ENCODE measurements at regions not wholly inside any gene's neighbourhood (a gene's known extent, or its start where the extent isn't known, plus 50 kb on each side); places are given as distances from the start of the nearest gene placed in this dataset.

DNA sequence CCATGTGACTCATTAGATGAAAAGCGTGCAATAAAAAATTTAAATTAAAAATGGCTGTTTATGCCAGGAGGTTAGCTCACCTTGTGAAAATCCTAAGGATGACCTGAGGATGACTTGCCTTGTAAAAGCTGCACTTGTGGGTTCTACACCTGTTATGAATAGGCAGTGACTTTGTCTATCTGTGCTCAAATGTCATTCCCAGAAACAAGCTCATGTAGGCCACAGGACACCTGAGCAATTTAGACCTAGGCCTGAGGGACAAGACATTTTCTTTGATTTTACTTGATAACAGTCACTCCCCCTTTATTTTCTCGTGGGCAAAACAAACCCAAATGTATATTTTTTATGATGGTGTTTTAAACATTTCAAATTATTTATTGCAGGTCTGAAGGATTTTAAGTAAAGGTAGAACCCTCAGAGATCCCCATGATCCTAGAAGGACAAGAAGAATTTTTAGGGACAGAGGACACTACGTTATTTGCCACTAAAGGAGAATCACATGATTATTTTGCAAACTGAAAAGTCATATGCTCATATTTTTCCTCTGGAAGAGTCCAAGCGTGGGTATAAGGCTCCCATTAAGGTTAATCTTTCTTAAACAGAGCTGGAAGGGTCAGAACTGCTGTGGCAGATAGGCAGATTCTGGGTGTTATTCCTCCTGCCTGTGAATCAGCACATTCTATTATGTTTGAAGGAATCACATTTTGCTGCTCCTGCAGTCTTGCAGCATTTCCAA is 277.5 kb upstream of the MAN1A1 start:
- Histone ChIP-seq H3K4me3 (ENCODE audit: low read depth, low read length) (no peak overlapping the region), H3K27me3 (ENCODE audit: control insufficient read depth, insufficient read depth, low read length) (no peaks in the 10 kb centered on the region), H3K36me3 (ENCODE audit: control insufficient read depth, insufficient read depth, low read length) (no peaks in the 10 kb centered on the region)
- TF ChIP-seq, protein P1, sequence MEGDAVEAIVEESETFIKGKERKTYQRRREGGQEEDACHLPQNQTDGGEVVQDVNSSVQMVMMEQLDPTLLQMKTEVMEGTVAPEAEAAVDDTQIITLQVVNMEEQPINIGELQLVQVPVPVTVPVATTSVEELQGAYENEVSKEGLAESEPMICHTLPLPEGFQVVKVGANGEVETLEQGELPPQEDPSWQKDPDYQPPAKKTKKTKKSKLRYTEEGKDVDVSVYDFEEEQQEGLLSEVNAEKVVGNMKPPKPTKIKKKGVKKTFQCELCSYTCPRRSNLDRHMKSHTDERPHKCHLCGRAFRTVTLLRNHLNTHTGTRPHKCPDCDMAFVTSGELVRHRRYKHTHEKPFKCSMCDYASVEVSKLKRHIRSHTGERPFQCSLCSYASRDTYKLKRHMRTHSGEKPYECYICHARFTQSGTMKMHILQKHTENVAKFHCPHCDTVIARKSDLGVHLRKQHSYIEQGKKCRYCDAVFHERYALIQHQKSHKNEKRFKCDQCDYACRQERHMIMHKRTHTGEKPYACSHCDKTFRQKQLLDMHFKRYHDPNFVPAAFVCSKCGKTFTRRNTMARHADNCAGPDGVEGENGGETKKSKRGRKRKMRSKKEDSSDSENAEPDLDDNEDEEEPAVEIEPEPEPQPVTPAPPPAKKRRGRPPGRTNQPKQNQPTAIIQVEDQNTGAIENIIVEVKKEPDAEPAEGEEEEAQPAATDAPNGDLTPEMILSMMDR (IDR thresholded peaks at IDR 0.05; ENCODE audit: insufficient read depth, low read depth, low read length) = no peak
- ChIA-PET POLR2A (no interaction called here), CTCF (no interaction called here)
- no peak for DNase-seq (ENCODE audit: low read depth)

DNA sequence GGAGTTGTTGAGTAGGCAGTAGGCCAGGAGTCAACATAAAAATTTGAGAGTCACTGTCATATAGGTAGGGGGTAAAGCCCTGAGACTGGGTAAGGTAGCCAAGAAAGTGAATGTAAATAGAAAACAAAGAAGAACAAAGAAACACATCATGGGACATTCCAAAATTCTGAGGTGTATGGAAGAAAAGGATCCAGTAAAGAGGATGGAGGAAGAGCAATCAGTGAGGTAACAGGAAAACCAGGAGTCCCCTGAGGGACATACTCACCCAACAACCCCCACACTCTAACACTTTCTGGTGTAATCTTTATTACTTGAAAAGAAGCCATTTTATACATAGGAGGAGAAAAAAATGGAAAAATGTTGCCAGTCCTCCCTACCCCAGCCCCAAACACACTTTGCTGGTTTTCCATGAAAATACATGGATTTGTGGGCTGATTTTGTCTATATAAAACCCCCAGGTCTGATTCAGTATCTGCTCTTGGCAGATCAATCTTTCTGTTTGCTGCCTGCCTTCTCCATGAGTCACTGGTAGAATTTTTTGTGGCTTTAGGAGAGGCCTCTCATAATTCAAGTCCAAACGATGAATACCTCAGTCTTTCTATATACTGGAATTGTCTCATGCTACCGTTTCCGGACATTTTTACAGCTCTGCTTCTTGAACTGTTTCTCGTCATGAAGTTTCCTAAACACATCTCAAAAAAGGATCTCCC is 271.4 kb upstream of the MAN1A1 start:
- ChIA-PET POLR2A (no interaction called here), CTCF (no interaction called here)
- Histone ChIP-seq H3K36me3 (ENCODE audit: control insufficient read depth, insufficient read depth, low read length) (no peaks in the 10 kb centered on the region), H3K4me3 (ENCODE audit: low read depth, low read length) (no peak overlapping the region), H3K27me3 (ENCODE audit: control insufficient read depth, insufficient read depth, low read length) (no peaks in the 10 kb centered on the region)
- peak; percentile 55 for DNase-seq (ENCODE audit: low read depth)
- TF ChIP-seq, protein P1 (IDR thresholded peaks at IDR 0.05; ENCODE audit: insufficient read depth, low read depth, low read length) = no peak

DNA sequence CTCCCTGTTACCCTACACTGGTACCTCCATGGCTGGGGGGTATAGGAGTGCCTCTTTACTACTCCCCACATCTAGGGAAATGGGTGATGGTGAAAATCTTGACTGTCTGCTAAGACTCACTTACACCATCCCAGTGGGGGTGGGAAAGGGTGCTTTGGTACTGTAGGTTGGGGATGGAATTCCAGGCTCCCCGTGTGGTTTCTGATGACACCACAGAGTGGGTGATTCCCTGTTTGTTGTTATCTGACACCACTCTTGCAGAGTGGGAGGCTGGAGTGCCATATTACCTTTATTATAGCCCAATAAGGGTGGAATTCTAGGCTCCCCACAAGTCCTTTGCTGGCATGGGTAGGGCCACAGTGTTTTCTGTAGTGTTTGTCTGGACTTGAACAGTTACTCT is 264.6 kb upstream of the MAN1A1 start:
- DNase-seq (ENCODE audit: low read depth) = no peak
- TF ChIP-seq, protein P1 (IDR thresholded peaks at IDR 0.05; ENCODE audit: insufficient read depth, low read depth, low read length) = no peak
- Histone ChIP-seq H3K36me3 (ENCODE audit: control insufficient read depth, insufficient read depth, low read length) (no peaks in the 10 kb centered on the region), H3K4me3 (ENCODE audit: low read depth, low read length) (no peak overlapping the region), H3K27me3 (ENCODE audit: control insufficient read depth, insufficient read depth, low read length) (no peaks in the 10 kb centered on the region)
- CTCF ChIA-PET = interaction anchor here (0.7 kb wide), 1 partner anchor 105 kb away, joined by 3 read pairs; no protein-coding TSS in a partner anchor
- POLR2A ChIA-PET = no interaction called here

DNA sequence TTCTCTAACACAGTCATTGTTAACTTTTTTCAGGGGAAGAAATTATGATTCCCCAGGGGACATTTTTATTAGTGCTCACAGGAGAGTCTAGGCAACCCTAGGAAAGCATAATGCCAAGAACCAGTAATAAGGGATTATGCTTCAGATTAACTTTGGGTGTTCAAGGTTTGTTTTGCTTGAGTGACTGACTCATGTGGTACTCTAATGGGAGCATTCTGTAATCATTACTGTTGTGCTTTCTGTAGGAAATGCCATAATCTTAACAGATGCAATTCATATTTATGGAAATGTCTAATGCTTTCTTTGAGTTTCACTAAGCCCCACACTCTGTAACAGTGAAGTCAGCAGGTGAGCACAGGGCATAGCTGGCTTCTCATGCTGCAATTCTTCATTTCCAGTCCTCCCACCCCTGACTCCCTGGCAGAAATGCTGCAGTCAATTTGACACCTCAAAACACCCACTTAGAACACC is 263.4 kb upstream of the MAN1A1 start:
- H3K36me3 ChIP-seq (ENCODE audit: control insufficient read depth, insufficient read depth, low read length) = no peaks in the 10 kb centered on the region
- ChIA-PET POLR2A (no interaction called here), CTCF (interaction anchor here (1.2 kb wide), 1 partner anchor 9 kb away, joined by 3 read pairs; no protein-coding TSS in a partner anchor)
- TF ChIP-seq, protein P1 (IDR thresholded peaks at IDR 0.05; ENCODE audit: insufficient read depth, low read depth, low read length) = no peak
- DNase-seq (ENCODE audit: low read depth) = no peak
- H3K4me3 ChIP-seq (ENCODE audit: low read depth, low read length) = no peak overlapping the region
- no peaks in the 10 kb centered on the region for H3K27me3 ChIP-seq (ENCODE audit: control insufficient read depth, insufficient read depth, low read length)

DNA sequence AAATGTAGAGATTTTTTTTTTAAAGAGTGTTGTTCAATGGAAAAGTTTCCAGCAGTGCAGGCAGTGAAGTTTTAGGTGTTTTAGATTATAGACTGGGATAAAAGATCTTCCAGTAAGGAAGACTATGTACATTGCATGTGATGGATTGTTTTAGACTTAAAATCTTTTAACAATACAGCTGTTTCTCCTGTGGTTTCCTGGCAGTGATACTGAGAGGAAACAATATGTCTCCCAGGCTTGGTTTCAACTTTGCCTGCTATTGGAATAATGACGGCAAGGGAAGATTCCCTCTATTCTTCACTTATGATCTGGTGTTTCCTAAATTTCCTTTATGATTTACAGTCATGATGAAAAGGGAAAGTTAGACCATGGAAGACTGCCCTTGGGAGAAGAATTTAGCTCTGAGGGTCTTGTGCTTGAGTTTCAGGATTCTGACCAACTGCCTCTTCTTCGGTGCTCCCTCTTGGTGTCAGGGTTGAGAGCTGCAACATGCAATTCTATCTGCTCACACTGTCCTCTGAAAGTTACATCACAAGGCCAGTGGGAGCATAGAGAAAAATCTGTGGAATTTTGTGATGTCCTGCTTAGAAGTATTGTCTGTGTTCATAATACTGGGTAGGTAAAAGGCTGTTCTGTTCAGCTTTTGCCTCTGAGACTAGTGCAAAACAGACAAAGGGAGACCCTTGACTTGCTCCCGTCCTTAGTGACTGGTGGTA is 262.8 kb upstream of the MAN1A1 start:
- ChIA-PET POLR2A (no interaction called here), CTCF (interaction anchor here (0.7 to 1.2 kb wide), 3 partner anchors 10 to 297 kb away, joined by 3 to 4 read pairs (median 3); no protein-coding TSS in a partner anchor)
- TF ChIP-seq, protein P1 (IDR thresholded peaks at IDR 0.05; ENCODE audit: insufficient read depth, low read depth, low read length) = peak; percentile 20; the same call in 1 of the 2 replicates
- DNase-seq (ENCODE audit: low read depth) = no peak
- Histone ChIP-seq H3K27me3 (ENCODE audit: control insufficient read depth, insufficient read depth, low read length) (no peaks in the 10 kb centered on the region), H3K36me3 (ENCODE audit: control insufficient read depth, insufficient read depth, low read length) (no peaks in the 10 kb centered on the region), H3K4me3 (ENCODE audit: low read depth, low read length) (no peak overlapping the region)
